ENCODE measurements at regions not wholly inside any gene's neighbourhood (a gene's known extent, or its start where the extent isn't known, plus 50 kb on each side); places are given as distances from the start of the nearest gene placed in this dataset.
"Not testable (repeated sequence)": the region's sequence is repeated elsewhere in the genome, so short reads cannot be mapped to it uniquely, and the experiment has no call there.

DNA sequence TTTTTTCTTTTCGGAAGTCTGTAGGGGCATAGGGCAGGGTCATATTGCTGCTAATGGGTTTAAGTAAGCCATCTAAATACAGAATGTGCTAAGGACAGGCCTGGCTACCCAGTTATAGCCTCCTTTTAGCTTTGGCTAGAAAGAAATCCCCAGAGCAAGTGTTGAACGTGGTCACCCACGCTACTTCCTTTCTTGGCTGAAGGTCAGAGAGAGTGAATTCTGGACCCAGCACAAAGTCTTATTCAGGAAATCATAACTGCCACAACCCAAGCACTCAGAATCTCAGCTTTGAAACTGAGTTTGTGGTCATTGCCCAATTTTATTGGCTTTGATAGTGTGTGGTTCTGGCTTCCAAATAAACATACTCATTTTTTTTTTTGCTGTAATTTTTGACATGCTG is 542.1 kb upstream of the ATP2B1 start:
- no peak for DNase-seq

DNA sequence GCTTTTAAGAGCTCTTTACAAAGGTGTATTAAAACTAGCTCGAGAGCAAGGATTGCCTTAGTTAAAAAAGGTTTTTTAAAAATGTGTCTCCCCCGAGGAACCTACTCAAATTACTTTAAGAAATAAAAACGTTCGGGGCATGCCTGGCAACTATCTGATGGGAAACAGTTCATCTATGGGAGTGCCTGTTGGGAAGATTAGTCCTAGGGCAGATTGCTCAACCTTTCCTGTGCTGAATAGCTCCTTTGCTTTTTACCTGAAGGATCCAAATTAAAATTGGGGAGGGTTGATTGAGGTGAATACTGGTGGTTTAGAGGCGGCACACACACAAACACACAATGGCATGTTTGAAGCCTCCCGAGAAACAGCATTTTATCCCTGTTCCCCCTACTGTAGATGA is 541.4 kb upstream of the ATP2B1 start:
- no peak for DNase-seq

DNA sequence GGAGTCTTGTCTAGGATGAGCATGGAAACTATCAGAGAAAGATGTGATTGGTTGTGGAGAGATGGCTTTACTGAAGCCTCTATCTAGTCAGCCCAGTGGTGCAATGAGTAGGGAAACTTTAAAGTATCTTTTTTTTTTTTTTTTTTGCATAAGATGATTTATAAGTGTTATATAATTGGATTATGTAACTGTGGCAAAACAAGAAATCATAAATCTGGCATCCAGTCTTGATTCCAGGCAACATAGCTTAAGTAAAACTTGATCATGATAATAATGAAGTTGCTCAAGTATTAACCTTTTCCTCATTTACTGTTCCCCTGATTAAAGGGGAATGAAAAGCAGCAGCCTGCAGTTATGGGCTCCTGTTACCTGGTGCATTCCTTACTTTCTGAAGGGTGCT is 538.0 kb upstream of the ATP2B1 start:
- no peak for DNase-seq

DNA sequence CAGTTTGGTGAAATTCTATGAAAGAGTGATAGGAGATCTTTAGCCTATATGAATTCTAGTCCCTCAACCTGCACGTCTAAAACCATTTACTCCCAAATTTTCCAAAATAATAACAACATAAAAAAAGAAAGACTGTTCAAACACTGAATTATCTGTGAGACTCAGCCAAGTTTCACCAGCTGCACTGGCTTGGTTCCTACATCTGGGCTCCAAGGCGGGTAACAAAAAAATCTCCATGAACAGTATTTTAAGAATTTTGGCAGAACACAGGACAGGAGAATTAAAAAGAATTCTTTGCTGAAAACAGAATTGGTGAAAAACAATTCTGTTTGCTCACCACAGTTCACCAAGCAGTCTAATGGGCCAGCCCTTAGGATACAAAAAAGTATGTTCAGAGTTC is 536.8 kb upstream of the ATP2B1 start:
- DNase-seq, result no peak

DNA sequence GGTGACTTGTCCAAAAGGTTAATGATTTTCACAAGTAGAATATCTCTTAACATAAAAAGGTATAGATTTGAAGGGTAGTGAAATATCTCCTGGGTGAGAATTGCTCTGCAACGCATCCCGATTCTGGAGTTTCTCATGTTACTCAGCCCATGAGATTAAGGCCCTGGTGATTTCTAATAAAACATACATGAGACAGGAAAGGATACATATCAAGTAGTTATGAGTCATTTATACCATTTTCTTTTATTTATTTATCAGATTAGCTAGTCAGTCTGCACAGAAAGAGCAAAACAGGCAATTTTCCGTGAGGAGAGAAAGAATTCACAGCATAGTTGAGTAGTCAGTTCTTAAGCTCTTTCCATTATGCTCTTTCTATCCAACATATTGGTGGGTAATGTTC is 535.6 kb upstream of the ATP2B1 start:
- DNase-seq, result no peak

DNA sequence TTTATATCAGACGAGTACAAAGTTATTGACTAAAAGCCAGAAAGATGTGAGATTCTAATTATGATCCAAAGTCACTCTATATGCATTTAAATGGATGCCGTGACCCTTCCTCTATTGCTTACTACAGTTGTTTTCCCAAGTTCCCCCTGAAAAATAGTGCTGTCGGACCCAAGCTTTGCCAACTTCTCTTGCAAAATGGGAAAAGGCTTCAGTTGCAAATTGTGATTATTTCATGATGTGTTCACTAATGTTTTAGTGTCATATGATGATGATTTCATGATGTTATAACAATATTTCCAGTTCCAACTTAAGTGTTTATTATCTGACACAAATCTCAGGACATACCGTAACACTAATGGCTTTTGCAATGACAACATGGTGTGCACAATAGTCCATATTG is 534.6 kb upstream of the ATP2B1 start:
- DNase-seq, result no peak

DNA sequence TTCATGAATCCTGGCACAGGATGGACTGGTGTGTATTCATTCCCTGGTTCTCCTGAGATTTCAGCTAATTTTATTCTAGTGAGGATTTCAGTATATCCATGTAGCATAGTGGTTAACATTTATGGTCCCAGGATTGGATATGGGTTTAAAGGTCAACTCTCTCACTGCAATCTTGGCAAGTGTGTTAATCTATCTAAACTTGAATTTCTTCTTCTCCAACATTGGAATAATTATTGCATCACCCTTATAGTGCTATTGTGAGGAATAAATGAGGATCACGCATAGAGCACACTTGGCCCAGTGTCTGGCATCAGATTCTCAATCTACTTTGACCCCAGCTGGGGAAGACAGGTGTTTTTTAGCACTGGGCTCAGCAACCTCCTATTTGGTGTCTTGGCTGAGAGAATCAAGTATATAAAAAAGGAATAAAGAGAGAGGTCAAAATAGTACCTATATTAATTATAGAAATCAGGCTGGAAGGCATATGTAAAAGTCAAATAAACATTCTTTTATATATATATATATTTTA is 531.2 kb upstream of the ATP2B1 start:
- DNase-seq, result no peak

DNA sequence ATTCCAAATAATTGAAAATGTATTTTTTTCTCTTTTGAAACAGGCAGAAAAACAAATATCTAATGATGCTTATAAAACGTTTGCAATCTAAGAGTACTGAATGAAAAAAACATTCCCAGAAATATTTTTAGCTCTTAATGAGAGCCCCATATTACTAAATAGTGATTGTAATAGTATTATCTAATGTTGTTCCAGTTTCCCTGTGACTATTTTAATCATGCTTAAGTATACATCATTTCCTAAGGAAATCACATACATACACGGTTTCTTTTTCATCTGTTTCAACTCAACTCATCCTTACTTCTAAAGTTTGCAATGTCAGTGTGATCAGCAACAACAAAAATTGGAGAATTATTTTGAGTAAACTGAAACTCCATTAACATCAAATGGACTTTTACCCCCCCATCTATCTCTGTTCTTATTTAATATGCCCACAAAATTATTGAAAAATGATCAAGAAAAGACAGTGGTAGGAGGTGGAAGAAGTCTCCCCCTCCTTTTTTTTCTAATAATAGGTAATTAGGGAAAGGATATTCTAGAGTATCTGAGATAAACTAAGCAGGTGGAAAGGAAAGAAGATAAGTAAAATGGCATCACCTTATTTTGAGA is 530.1 kb upstream of the ATP2B1 start:
- no peak for DNase-seq

DNA sequence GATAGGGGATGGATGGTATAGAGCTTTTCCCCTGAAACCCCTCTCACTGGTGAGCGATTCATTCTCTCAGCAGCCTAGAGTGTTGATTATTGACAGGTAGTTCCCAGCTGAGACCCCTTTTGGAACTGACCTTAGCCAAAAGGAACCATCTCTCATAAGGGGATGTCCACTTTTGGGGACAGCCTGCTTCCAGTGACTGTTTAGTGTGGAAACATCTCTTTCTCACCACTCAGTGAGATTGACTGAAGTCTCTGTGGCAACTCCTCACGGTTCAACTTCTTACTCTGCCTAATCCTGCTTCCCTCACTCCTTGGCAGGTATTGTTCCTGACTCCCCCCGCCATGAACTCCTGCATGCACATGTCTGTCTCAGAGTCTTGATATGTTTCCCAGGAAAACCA is 529.2 kb upstream of the ATP2B1 start:
- no peak for DNase-seq

DNA sequence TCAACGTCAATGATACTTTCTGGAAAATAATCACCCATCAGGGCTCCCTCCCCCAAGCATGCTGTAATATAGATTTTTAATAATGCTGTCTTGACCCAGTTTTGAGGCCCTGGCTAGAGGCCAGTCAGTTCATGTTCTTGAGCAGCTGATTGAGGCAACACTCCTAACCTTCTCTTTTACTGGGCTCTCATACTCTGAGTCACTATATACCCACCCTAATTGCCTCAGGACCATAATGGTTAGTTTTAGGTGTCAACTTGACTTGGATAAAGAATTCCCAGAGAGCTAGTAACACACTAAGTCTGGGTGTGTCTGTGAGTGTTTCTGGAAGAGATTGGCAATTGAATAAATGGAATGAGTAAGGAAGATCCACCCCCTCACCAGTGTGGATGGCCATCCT is 527.0 kb upstream of the ATP2B1 start:
- no peak for DNase-seq

DNA sequence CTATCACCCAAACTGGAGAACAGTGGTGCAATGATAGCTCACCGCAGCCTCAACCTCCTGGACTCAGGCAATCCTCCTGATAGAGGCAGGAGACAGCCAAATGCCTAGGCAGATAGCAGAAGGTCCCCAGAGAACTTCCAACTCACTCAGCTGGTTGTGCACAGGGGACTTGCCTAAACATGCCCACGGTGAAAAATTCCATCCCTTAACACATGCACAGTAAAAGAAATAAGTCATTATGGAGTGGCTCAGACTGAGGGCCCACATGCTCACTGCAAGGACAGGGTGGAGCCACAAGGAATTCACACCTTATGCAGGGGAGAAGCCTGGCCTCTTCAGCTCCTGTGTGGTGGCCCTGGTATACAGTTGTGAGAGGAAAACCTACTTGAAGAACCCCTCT is 525.8 kb upstream of the ATP2B1 start:
- DNase-seq, result no peak

DNA sequence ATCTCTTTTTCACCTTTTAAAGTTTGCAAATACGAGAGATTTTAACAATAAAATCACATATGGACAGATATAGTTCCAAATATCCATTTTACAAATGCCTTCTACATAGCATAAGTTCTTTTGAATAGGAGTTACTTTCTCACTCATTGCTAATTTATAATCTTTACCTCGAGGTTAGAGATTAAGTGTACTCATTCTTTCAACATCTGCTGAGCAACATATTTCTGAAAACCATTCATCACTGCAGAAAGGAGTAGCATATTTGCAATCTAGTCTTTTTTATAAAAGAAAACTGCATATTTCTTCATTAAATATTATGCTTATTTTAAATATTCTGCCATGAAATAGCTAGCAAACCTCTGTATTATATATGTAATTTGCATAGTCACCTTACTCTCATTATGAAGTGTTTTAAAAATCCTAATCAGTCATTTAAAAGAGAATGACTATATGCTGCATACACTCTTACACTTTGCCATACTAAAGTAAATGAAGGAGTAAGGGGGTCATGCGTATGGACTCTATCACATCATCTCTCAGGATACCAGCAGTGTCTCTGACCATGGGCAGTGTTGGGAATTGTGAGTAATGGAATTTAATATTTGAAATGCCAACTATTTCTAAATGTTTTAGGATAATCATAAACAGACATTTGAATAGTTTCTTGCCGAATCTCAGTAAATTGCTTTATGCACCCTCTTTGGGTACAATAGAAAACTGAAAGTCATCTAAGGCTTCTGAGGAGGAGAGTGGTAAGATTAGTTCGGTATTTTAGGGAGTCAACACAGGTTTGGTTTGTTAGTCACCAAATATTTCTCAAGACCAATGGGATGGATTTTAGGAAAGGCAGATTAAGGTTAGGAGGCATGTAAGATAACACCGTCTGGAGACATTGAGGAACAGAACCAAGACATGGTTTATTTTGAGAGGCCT is 524.8 kb upstream of the ATP2B1 start:
- no peak for DNase-seq

DNA sequence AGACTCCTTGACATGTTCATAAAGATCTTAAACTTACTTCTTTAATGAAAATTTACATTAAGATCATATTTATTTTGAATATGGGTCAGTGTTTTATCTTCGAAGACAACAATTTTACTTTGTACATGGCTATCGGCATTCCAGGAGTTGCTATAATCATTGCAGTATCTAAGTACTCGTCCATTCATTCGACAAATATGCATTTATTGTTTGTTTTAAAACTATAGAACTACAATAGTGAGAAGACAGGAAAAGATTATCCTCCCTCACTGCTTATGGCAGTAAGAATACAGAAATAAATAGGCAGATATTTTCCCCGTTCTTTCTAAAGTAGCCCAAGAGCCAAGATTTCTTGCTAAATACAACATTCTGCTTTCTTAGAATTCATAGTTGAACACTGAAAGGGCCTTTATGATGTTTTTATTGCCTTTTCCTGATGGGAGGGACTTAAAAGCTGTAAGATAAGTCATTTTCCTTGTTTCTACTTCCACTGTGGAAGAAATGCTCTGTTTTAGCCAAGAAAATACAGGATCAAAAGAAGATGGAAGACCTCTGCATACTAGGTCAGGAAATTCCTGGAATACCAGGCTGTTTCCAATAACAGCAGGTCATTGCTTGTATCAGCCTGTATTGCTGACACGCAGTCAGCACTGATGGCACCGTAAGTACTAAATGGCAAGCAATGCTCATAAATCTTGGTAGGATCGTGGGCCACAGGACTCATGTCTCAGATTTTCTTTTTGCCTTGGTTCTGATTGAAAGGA is 521.0 kb upstream of the ATP2B1 start:
- no peak for DNase-seq

DNA sequence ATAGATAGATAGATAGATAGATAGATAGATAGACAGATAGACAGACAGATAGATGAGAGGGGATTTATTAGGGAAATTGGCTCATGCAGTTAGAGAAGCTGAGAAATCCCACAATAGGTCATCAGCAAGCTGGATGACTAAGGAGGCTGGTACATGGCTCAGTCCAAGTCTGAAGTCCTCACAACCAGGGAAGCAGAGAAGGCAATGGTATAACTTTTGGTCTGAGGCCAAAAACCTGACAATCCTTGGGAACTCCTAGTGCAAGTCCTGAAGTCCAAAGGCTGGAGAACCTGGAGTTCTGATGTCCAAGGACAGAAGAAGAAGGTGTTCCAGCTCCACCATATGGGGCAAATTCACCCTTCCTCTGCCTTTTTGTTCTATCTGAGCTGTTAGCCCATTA is 517.6 kb upstream of the ATP2B1 start:
- no peak for DNase-seq

DNA sequence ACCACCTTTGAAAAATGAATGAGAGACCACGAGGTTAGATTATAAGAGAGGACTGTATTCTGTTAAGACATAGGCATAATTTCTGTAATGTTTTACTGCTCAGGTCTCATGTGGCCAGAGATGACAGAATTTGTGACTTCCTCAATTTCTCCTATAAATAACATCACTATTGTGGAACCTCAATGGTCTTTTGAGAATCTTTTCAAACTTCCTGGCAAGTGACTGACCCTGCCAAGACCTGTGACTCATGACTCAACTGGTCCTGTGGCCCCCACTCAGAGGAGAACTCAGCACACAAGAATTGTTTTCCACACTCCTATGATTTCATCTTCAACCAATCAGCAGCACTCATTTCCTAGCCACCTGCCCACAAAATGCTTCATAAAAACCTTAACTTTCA is 508.2 kb upstream of the ATP2B1 start:
- no peak for DNase-seq

DNA sequence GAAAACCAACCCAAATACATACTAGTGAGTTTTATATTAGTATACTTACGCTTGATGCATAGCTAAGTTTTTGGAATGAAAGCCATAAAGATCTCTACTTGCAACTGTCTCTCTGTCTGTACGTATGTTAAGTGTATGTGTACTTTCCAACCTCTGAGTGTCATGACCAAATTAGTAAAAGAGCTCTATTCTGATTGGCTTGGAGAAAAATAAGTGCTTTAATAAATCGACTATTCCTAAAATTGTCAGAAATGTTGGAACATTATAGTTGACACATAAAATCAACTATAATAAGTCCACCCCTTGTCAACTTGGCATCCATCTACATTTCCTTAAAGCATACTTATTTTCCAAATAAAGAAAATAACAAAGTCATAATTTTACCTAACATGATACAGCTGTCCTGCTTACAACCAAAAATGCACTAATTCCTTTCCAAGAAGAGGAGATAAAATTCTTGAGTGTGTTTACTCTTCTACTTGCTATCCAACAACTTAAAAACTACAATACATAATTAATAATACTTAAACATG is 507.4 kb upstream of the ATP2B1 start:
- no peak for DNase-seq

DNA sequence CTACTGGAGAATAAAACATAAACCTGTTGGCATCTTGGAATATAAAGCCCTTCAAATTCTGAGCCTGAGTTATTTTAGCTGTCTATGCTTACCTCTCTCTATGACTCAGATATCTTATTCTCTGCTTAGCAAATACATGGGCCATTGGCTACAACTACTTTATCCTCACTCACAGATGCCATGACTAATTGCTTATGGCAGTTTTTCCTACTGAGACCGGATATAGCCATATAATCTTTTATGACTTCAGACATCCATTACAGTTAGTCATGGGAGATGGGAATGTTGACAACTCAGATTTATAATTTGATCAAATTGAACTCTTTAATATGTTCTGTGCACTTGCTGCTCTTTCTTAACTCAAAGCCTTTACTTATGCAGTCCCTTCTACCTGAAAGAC is 502.4 kb upstream of the ATP2B1 start:
- DNase-seq, result no peak

DNA sequence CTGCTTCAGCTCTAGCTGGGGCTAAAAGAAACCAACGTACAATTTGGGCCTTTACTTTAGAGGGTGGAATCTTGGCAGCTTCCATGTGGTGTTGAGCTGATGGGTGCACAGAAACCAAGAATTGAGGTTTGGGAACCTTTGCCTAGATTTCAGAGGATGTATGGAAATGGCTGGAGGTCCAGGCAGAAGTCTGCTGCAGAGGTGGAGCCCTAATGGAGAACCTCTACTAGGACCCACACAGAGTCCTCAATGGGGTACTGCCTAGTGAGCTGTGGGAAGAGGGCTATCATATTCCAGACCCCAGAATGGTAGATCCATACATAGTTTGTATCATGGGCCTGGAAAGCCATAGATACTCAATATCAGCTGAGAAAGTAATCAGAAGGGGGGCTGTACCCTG is 500.4 kb upstream of the ATP2B1 start:
- DNase-seq, result no peak

DNA sequence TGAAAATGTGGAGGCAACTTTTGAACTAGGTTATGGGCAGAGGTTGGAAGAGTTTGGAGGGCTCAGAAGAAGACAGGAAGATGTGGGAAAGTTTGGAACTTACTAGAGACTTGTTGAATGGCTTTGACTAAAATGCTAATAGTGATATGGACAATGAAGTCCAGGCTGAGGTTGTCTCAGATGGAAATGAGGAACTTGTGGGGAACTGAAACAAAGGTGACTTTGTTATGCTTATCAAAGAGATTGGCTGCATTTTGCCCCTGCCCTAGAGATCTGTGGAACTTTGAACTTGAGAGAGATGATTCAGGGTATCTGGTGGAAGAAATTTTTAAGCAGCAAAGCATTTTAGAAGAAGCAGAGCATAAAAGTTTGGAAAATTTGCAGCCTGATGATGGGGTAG is 499.7 kb upstream of the ATP2B1 start:
- not testable (repeated sequence) for DNase-seq

DNA sequence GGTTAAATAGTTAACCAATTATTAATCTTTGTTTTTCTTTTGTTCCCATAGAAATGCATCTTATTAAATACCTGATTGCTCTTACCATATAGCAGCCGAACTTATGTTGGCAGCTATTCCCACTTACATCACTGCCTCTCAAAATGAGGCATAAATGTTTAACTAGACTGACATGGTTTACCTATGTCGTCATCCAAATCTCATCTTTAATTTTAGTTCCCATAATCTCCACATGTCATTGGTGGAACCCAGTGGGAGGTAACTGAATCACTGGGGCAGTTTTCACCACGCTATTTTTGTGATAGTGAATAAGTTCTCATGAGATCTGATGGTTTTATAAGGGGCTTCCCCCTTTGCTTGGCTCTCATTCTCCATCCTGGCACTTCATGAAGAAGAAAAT is 499.2 kb upstream of the ATP2B1 start:
- no peak for DNase-seq

DNA sequence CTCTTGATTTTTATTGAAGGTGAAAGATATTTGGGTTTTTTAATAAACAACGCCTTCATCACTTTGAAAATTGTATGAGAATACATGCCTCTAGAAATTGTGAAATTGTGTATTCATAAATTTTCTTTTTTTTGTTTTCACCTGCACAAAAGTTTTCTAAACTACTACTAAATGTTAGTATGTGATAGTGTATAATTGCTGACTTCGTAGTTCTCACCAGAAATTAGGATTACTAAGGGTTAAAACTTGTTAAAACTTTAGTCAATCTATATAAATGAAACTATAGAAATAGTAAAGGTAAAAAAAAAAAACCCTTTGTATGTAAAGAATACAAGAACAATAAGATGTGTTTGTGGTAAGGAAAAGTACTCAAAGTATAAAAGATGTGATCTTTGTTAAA is 496.5 kb upstream of the ATP2B1 start:
- no peak for DNase-seq

DNA sequence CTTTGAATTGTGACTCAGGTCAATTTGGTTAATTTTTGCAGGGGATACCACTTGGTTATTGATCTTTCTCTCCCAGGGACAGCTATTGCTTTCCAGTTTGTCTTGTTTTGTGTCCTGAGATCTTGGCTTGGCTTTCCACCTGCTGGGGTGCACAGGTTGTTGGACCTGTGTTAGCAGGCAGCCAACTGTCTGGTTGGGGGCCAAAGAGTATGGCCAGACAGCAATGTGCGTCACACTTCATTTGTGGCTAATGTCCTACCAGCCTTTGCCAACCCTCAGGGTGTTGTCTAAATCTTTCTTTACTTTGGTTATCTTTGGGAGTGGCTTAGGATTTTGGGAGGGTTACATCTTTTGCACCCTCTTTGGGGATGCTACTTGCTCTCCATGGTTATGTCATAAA is 494.9 kb upstream of the ATP2B1 start:
- DNase-seq, result no peak

DNA sequence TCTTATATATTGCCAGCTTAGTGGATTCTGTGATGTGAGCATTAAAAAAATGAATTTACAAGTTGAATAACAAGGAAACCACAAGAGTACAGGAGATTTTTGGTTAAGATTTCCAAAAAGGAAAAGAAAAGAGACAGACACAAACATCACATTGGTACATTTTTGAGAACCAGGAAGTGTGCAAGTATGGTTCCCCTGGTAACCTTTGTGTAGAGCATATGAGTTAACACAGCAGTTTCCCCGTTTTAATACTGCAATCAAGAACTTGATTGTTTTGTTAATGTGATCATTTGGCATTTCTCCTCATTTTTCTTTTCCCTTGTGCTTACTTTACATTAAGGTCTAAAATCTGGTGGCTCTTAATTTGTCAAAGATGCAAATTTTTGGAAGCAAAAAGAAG is 490.4 kb upstream of the ATP2B1 start:
- DNase-seq, result no peak

Measured in NCI-H1930 (cell line).